SH-SY5Y (cell line): ENCODE measurements at regions not wholly inside any gene's neighbourhood (a gene's known extent, or its start where the extent isn't known, plus 50 kb on each side); places are given as distances from the start of the nearest gene placed in this dataset.

ENCODE experiments used
- GATA2 ChIP-seq: IDR thresholded peaks from 2 replicates; pipeline ENCODE4 v1.6.1; 2011; ENCODE audit warnings: mild to moderate bottlenecking, low read depth, low read length
- GATA3 ChIP-seq: IDR thresholded peaks from 2 replicates; pipeline ENCODE4 v1.6.1; 2011; ENCODE audit warnings: low read depth, mild to moderate bottlenecking, low read length, moderate library complexity

DNA sequence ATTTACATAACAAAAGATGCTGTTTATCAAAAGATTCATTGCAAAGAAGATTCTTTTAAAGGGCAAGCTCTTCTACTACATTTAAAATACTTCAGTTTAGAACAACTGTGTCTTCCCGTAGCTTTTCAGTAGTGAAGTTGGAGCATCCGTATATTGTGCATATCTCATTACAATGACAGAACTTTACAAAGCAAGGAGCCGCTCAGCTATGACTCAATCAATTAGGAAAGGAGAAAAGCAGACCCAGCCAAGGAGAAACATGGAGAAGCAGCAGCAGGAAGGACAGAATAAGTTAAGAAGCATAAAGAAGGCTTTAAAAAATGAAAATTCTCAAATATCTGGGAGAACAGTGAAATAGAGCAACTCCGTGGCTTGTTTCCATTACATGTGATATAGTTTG lies 132.6 kb upstream of the SMLR1 start:
- no peak for TF ChIP-seq GATA2
- TF ChIP-seq GATA3: no peak

DNA sequence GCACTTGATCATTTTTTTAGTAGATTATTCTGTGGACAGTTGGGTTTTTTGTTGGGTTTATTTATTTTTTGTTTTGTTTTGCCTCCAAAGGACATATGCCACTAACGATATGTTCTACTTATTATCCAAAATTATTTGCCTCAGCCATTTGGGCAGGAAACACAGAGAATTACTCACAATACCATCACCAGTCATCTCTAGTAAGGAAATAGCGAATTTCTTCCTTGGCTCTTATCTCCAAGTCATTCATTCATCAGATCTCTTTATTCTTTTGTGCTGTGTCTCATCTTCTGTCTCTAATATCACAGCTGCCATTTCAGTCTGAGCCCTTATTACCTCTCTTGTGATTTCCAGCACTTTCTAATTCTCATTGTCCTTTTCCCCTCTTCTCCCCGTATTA lies 130.4 kb upstream of the SMLR1 start:
- TF ChIP-seq GATA2: no peak
- TF ChIP-seq GATA3: no peak

DNA sequence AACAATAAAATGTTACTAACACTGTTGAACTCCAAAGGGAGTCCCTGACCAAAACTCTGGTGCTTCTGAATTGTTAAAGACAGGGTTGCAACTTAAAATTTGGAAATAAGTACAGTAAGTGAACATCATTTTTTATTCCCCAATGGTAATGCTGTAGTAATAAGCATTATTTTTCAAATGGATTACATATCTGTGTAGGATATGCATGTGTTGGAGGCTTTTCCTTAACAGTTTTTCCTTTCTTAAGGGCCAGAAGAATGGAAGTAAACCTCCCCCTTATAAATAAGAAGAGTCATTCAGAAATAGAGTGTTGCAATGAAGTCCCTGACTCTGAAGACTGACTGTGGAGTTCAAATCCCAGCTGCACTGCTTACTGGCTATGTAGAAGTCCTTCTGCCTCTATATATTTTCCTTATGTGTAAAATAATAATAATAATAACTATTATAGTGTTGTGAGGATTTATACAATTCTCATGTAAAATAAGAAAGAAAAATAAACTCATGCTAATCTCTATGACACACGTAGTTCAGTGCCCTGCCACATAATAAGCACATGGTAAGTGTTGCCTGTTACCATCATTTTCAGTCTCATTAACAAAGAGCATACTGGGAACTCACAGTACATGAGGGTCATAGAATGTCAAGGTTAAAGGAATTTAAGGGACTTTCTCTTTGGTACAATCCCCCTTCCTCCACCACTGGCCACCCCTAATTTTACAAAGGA lies 129.8 kb upstream of the SMLR1 start:
- no peak for TF ChIP-seq GATA3
- no peak for TF ChIP-seq GATA2

DNA sequence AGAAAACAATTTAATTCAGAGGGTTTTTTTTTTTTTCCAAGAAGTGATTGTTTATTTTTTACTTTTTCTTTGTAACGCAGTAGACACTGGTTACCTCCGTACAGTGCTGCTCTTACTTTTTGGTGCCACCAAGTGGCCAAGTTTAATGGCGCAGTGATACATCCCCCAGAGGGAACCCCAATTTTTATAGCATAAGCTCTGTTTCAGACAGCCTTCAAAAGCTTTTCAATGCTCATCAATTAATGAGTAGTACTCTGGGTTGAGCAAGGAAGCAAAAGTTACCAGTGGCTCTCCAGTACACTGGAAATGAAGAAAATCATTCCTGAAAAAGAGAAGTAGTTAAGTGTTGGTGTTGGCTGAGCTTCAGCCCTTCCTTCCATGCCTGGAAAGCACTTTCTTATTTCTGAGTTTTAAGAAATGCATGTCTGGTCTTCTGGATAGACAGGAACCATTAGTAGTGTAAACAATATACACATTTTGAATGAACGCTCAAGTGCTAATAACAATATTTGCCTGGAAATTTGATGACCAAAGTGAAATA lies 129.1 kb upstream of the SMLR1 start:
- no peak for TF ChIP-seq GATA2
- TF ChIP-seq GATA3: no peak

DNA sequence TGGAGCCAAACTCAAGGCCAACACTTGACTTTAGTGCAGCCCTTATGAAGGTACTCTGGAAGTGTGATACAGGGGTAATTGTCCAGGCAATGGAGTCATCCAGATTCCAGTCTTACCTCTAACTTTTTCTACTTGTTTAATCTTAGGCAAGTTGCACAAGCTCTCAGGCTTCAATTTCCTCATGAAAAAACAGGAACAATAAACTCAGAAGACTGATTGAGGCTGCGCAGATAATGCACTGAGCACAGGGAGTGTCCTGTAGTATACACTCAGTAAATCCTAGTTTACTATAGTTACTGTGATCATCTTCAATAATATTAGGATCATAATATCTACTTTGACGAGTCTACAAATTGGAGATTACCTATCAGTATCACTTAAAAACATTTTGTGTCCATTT lies 127.5 kb upstream of the SMLR1 start:
- TF ChIP-seq GATA2 (no peak), GATA3 (no peak)

DNA sequence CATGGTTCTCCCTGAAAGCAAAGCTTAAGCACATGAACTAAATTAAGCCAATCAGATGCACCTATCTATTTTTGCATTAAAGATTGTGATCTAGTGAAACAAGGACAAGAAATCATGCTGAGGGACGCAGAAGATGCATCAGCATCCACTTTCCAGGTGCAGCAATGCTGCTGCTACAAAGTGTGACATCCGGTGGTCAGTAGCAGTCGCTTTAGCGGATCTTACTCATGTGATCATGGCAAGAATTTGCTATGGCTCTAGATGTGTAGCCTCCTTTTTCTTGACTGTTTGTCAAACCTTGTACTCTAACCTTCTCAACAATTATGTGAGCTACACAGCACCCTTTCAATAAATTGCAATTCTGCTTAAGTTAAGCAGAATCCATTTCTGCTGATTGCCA lies 126.8 kb upstream of the SMLR1 start:
- TF ChIP-seq GATA2 (no peak), GATA3 (no peak)

DNA sequence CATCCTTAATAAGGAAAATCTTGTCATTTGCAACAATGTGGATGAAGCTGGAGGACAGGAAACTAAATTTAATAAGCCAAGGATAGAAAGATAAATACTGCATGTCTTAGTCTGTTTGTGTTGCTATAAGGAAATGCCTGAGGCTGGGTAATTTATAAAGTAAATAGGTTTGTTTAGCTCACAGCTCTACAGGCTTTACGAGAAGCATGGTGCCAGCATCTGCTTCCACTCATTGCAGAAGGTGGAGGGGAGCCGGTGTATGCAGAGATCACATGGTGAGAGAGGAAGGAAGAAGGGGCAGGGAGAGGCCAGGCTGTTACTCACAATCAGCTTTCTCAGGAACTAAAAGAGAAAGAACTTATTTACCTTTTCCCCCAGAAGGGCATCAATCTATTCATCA lies 118.9 kb upstream of the SMLR1 start:
- TF ChIP-seq GATA3: no peak
- no peak for TF ChIP-seq GATA2

DNA sequence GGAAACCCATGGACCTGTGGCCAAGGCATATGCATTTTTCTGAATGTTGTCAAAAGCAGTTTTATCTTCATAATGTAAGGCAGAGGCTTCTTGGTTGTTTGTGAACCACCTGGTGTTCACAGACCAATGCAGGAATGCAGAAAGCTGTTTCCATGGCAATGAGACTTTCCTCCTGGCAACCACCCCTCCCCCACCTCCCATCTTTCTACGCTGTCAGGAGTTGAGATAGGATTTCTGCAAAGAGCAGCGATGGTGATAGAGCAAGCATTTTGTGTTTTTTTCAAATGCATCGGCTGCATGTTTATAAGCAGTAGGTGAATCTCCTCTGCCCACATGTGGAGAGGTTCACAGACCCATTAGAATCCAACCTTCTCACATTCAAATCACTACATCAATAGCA lies 114.1 kb upstream of the SMLR1 start:
- TF ChIP-seq GATA3 (no peak), GATA2 (no peak)

DNA sequence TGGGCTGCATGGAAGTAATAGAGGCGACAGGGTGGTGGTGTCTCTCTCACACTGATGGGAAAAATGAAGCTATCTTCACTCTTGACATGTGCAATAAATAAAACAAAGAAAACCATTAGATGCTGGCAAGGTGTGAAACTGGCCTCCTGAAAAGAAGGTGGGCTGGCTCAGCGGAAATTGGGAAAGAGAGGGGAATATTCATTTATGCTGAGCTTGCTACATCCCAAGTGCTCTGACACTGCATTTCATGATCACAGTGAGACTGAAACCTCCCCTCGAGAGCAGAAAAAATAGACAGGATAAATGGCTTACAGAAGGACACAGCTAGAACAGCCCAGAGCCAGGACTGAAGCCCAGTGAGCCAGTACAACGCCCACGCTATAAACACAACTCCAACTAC lies 112.1 kb upstream of the SMLR1 start:
- no peak for TF ChIP-seq GATA3
- no peak for TF ChIP-seq GATA2

DNA sequence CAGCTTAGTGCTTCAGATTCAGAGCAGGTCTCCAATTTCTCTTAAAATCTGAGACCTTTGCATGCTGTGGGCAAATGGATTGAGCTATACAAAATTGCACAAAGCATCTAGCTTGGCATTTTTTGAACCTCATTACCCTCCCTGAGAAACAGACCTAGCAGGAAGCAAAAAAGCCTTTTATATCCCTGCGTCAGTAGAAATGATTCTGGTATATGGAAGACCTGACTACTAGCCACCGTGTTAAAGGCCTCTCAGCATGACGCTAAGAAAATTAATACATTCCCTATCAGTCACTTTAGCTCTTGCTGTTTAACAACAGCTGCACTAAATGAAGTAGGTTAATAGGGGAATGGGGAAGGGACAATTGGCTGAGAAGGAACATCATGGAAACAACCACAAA lies 110.7 kb upstream of the SMLR1 start:
- no peak for TF ChIP-seq GATA3
- no peak for TF ChIP-seq GATA2

DNA sequence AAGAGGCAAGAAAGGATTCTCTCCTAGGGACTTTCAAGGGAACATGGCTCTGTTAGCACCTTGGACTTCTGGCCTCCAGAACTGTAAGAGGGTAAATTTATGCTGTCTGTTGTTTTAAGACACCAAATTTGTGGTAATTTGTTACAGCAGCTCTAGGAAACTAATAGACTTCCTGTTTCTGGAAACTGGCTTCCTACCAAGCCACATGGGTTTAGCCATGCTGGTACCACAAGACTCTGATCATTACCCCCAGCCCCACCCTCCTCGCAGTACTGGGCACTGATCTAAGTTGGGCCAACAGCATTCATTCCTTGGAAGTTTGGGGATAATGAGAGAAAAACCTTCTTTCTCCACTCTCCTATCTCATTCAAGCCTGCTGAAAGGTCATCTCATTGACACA lies 109.5 kb upstream of the SMLR1 start:
- TF ChIP-seq GATA2 (no peak), GATA3 (no peak)

DNA sequence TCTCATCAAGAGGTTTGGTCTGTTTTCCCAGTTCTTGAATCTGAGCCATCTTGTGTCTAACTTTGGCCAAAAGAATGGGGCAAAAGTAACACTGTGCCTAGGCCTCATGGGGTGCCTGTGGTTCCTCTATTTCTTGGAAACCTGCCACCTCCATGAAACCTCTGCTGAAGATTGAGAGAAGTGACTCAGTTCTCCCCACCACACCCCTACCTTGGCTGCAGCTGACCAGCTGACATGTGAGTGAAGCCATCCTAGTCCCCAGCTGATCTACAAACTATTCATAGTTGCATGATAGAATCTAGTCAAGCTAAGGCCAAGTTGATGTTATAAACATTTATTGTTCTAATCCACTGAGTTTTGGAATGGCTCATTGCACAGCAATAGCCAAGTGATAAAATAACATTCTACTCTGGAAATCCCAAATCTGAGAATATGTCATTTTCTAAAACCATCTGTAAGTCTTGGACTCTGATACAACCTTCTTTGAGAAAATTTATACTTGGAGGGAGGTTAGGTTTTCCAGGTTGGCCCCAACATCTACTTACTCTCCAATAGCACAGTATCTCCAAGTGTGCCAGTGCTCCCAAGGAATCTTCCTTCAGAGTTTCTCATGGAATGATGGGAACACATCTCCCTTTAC lies 107.0 kb upstream of the SMLR1 start:
- no peak for TF ChIP-seq GATA2
- no peak for TF ChIP-seq GATA3

DNA sequence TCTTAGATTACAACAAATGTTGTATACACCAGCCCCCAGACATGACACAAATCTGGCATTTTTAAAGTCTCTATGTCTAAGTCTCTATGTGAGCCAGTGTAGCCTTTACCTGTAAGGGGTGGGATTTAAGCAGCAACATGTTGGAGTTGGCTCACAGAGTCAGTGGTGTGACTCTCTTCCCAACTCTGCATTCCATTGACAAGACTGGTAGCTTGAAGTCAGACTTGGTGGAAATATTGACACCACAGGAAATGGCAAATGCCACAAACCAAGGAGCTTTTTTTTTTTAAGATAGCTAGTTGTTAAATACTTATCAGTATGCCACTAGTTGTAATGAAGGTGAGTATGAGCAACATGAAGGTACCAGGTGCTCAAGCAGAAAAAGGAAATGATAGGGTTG lies 103.1 kb upstream of the SMLR1 start:
- TF ChIP-seq GATA2 (no peak), GATA3 (no peak)

DNA sequence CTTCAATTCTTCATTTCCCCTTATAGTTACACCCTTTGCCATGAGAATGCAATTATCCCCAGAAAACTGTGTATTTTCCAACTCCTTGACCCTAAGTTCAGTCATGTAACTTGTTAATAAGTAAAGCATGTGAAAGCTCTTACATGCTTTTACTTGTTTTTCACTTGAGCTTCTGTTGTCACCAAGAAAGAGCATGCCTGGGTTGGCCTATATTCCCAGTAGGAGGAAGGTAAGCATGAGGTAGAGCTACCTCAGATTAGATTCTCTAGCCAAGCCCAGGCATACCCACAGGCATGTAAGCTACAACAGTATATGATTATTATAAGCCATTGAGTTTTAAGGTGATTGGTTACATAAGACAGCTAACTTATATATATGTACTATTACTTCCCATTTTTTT lies 101.7 kb upstream of the SMLR1 start:
- TF ChIP-seq GATA3 (no peak), GATA2 (no peak)

DNA sequence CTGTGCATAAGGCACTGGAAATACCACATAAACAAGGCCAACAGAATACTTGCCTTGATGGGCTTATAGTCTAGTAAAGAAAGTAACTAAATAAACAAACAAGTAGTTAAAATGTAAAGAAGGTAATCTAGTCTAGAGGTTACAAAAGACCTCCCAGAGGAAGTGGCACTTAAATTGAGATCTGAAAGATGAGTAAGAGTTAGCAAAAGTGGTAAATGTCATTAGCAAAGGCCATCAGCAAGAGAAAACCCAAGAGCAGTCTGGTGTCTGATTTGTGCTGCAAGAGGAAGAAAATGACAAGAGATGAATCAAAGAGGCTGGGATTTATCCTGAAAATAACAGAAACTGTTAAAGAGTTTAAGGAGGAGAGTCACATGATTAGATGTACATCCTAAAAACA lies 96.6 kb upstream of the SMLR1 start:
- TF ChIP-seq GATA2 (no peak), GATA3 (no peak)
